ENCODE measurements at regions not wholly inside any gene's neighbourhood (a gene's known extent, or its start where the extent isn't known, plus 50 kb on each side); places are given as distances from the start of the nearest gene placed in this dataset.
"Not testable (repeated sequence)": the region's sequence is repeated elsewhere in the genome, so short reads cannot be mapped to it uniquely, and the experiment has no call there.

DNA sequence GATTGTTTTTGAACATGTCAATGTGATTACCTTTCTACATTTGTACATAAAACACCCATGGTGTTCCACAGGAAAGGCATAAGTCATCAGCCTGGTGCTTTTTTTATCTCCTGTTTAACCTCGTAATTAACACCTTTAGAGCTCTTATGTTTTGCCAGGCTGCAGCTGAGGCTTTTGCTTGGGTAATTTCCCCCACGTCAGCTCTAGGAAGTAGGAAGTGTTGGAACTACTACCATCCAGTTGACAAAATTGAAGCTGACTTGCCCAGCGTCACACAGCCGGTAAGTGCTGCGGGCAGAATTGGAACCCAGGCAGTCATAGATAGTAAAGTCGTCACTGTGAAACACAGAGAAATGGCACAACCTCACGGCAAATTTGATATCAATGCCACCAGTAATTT lies 86.6 kb upstream of the BMP2 start:
- H3K36me3 Mint-ChIP-seq (ENCODE audit: low read depth) = no peaks in the 10 kb centered on the region
- no peak overlapping the region for H3K4me3 Mint-ChIP-seq
- H3K27me3 Mint-ChIP-seq = no peaks in the 10 kb centered on the region
- no peak overlapping the region for H3K27ac Mint-ChIP-seq
- no peaks in the 10 kb centered on the region for H3K4me1 Mint-ChIP-seq (ENCODE audit: low read depth)
- H3K9me3 Mint-ChIP-seq = no peaks in the 10 kb centered on the region

DNA sequence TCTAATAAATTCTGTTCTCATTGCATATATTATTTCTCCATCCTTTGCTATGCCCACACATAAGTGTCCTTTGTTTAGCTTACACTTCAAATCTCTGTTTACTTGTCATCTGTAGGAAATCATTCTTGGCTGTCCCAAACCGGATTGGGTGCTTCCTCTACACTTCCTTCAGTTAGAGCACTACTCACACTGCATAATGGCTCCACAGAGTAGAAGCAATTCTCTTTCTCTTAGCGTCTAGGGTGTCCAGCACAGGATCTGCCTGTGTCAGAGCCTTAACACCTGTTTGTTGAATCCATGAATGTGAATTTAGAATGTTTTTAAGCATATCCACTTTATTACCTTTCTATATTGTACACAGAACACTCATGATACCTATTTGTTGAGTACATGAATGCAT lies 87.0 kb upstream of the BMP2 start:
- H3K4me1 Mint-ChIP-seq (ENCODE audit: low read depth) = no peaks in the 10 kb centered on the region
- no peaks in the 10 kb centered on the region for H3K9me3 Mint-ChIP-seq
- no peaks in the 10 kb centered on the region for H3K27me3 Mint-ChIP-seq
- no peak overlapping the region for H3K4me3 Mint-ChIP-seq
- H3K27ac Mint-ChIP-seq = no peak overlapping the region
- no peaks in the 10 kb centered on the region for H3K36me3 Mint-ChIP-seq (ENCODE audit: low read depth)

DNA sequence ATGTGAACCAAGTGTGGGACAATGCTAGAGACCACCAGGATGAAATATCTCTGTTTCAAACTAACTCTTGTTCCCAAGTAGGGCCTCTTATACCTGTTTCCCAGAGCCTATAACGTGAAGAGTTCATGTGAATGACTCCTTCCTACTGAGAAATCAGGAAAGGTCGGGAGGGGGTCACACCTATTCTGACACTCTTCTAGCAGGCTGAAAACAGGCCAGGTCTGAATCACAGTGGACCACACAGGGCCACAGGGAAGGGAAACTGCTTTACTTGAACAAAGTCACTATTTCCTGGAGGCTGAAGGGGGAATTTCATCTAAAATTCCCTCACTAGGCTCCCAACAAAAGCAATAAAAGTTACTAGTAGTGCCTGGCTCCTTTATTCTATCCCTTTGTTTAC lies 88.4 kb upstream of the BMP2 start:
- Mint-ChIP-seq H3K27ac (no peak overlapping the region), H3K36me3 (ENCODE audit: low read depth) (no peaks in the 10 kb centered on the region), H3K9me3 (no peaks in the 10 kb centered on the region), H3K4me1 (ENCODE audit: low read depth) (no peaks in the 10 kb centered on the region), H3K27me3 (no peaks in the 10 kb centered on the region), H3K4me3 (no peak overlapping the region)

DNA sequence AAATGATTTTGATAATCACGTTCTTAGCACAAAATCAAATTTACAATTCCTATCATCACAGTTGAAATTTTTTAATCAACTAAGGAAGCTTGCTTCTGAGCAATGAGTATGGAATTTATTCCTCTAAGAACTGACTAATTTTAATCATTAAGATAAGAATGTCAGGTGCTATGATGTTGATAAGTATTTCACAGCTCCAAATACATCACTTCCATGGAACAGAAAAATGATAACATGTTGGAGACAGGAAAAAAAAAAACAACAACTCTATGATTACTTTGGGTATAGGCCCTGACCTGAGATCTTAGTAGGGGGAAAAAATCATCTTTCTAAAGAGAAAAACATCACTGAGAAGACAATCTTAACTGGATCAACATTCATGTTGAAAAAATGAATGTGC lies 89.4 kb upstream of the BMP2 start:
- Mint-ChIP-seq H3K27me3 (no peaks in the 10 kb centered on the region), H3K4me3 (no peak overlapping the region), H3K36me3 (ENCODE audit: low read depth) (no peaks in the 10 kb centered on the region), H3K27ac (no peak overlapping the region), H3K9me3 (no peaks in the 10 kb centered on the region), H3K4me1 (ENCODE audit: low read depth) (no peaks in the 10 kb centered on the region)

DNA sequence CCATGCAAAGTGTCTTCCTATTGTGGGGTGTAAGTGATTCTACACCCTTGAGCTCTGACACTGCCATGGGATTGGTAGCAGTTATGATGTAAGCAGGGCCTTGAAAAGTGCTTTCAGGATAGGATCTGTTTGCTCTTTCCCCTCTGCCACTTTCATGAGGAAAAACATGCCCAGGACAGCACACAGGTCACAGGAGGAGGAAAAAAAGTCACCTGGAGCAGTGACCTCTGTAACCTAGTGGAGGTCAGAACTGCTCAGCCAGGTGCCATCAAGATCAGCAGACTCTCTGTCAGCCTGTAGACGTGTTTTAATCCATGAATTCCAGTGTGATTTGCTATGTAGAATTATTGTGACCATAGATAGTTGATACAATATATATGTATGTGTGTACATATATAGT lies 92.7 kb upstream of the BMP2 start:
- Mint-ChIP-seq H3K36me3 (ENCODE audit: low read depth) (no peaks in the 10 kb centered on the region), H3K4me3 (no peak overlapping the region), H3K27me3 (no peaks in the 10 kb centered on the region), H3K9me3 (peaks cover 6% of the 10 kb centered on the region), H3K4me1 (ENCODE audit: low read depth) (no peaks in the 10 kb centered on the region), H3K27ac (no peak overlapping the region)

DNA sequence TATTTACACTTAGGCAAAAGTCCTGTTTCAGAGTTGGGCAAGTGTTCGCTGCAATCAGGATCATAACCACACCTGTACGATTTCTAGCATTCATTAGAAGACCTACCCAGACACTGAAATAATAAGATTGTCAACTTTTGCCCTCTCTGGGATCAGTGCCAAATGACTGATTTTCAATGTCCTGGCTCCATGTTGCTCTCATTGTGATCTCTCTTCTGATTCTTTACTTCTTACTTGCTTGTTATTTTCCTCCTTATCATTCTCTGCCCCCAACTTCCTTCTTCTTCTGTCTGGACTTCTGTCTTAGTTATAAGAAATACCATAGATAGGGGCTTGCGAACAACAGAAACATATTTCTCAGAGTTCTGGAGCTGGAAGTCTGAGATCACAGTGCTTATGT lies 94.4 kb upstream of the BMP2 start:
- Mint-ChIP-seq H3K27ac (no peak overlapping the region), H3K4me1 (ENCODE audit: low read depth) (no peaks in the 10 kb centered on the region), H3K9me3 (peaks cover 6% of the 10 kb centered on the region), H3K4me3 (no peak overlapping the region), H3K36me3 (ENCODE audit: low read depth) (no peaks in the 10 kb centered on the region), H3K27me3 (no peaks in the 10 kb centered on the region)

DNA sequence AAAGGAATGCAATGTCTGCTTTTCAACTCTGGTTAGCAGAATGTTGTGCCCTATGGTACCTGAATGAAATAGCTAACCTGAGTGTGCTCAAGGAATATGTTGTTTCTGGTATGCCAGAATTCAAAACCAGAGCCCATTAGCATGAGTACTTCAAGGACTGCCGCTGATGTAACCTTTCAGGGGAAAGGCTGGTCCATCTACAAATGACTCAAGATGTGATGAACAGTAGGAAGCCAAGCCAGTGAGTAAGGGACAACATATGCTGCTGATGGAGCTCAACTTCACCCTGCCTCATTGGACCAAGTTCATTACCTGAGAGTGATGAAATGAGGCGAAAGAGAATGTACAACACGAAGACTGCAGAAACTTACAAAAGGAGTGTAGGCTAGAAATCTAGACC lies 95.7 kb upstream of the BMP2 start:
- no peak overlapping the region for H3K27ac Mint-ChIP-seq
- H3K4me3 Mint-ChIP-seq = no peak overlapping the region
- H3K36me3 Mint-ChIP-seq (ENCODE audit: low read depth) = no peaks in the 10 kb centered on the region
- H3K27me3 Mint-ChIP-seq = no peaks in the 10 kb centered on the region
- no peaks in the 10 kb centered on the region for H3K4me1 Mint-ChIP-seq (ENCODE audit: low read depth)
- H3K9me3 Mint-ChIP-seq = peaks cover 7% of the 10 kb centered on the region

DNA sequence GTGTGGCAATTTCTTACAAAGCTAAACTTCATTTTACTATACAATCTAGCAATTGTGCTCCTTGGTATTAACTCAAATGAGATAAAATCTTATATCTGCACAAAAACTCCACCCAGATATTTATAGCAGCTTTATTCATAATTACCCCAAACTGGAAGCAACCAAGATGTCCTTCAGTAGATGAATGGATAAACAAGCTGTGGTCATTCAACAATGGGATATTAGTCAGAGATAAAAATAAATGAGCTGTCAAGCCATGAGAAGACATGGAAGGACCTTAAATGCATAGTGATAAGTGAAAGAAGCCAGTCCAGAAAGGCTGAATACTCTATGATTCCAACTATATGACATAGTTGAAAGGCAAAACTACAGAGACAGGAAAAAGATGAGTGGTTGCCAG lies 98.9 kb upstream of the BMP2 start:
- Mint-ChIP-seq H3K4me3 (no peak overlapping the region), H3K27me3 (no peaks in the 10 kb centered on the region), H3K27ac (no peak overlapping the region), H3K36me3 (ENCODE audit: low read depth) (no peaks in the 10 kb centered on the region), H3K4me1 (ENCODE audit: low read depth) (no peaks in the 10 kb centered on the region), H3K9me3 (peaks cover 17% of the 10 kb centered on the region)

DNA sequence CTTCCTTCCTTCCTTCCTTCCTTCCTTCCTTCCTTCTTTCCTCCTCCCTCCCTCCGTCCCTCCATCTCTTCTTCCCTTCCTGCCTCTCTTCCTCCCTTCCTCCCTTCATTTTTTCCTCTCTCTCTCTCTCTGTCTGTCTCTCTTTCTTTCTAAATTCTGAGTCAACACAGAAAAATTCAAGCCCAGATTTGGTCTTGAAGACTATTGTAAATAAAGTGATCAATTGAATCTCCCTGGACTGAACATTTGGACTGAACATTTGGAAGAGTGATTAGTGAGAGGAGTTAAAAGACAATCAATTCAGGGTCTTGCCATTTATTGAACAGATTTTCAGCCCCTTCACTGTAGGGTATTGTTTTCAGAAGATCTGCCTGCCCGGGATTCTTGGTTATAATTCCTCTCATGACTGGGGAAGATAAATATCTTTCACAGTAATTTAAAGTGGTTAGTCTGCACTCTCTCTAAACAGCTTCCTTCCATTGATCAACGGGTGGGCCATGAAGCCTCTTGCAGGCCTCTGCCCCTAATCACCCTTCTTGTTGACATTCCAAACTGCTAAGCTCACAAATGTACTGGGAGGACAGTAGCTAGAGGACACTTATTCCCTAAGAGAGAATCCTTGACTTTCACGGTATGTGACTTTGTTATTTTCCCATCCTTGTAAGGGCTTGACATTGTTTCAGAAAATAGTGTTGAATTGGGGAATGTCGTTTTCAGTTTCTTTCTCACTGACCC lies 101.7 kb upstream of the BMP2 start:
- Mint-ChIP-seq H3K9me3 (peaks cover 16% of the 10 kb centered on the region), H3K27me3 (no peaks in the 10 kb centered on the region), H3K4me3 (no peak overlapping the region), H3K4me1 (ENCODE audit: low read depth) (no peaks in the 10 kb centered on the region), H3K36me3 (ENCODE audit: low read depth) (no peaks in the 10 kb centered on the region), H3K27ac (no peak overlapping the region)

DNA sequence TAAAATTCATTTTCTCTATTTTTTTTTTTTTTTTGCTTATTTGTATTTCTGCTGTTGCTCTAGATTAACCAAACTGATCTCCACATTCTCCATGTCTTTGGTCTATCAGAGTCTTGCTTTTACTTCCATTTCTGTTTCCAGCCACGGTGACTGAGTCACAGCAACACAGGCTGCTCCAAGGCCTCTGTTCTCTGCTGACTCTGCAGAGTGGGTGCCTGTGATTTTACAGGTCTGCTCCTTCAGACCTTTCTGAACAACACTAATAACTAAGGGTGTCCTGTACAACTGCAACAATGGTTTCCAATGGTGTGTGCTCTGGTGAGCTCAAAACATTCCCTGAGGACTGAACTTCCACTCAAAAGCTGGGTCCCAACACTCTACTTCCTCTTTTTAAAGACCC lies 102.3 kb upstream of the BMP2 start:
- Mint-ChIP-seq H3K4me3 (no peak overlapping the region), H3K27me3 (no peaks in the 10 kb centered on the region), H3K27ac (no peak overlapping the region), H3K9me3 (peaks cover 14% of the 10 kb centered on the region), H3K36me3 (ENCODE audit: low read depth) (no peaks in the 10 kb centered on the region), H3K4me1 (ENCODE audit: low read depth) (no peaks in the 10 kb centered on the region)

DNA sequence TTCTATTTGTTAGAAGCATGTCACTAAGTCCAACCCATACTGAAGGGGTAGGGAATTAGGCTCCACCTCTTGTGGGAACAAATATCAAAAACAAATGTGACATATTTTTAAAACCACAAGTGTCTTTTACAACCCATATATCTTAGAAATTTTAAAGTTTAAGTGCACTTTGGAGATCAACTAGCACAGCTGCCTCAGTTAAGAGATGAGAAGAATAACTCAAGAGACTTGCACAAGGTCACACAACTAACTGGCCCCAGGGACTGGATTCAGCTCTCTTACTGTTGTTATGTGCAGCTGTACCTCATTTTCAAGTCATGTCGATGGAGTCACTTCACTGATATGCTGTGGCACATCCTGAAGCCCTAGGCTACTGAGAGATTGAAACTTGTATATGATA lies 102.9 kb upstream of the BMP2 start:
- Mint-ChIP-seq H3K27ac (no peak overlapping the region), H3K4me3 (no peak overlapping the region), H3K27me3 (no peaks in the 10 kb centered on the region), H3K4me1 (ENCODE audit: low read depth) (no peaks in the 10 kb centered on the region), H3K36me3 (ENCODE audit: low read depth) (no peaks in the 10 kb centered on the region), H3K9me3 (peaks cover 12% of the 10 kb centered on the region)

DNA sequence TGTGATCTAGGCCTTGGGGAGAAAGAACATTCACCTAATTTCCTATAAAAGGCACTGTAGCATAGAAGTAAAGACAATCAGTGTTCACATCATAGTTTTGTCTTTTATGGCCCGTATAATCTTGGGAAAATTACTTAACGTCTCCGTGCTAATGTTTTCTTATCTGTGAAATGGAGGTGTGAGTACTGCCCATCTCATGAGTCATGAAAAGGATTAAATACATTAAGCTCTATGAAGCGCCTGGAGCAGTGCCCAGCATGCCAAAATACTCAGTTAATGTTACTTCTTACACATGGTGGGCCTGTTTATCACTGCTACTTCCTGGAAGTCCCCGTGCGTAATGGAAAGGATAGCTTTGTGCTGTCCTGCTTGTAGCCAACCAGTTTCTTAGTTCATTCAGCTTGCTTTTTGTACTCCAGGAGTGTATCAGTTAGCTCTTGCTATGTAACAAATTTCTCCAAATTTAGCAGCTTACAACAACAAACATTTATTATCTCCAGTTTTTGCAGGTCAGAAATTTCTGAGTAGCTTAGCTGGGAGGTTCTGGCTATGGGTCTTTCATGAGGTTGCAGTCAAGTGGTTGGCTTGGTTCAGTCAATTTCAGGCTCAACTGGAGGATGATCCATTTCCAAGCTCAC lies 103.6 kb upstream of the BMP2 start:
- Mint-ChIP-seq H3K4me1 (ENCODE audit: low read depth) (no peaks in the 10 kb centered on the region), H3K4me3 (no peak overlapping the region), H3K36me3 (ENCODE audit: low read depth) (no peaks in the 10 kb centered on the region), H3K27me3 (no peaks in the 10 kb centered on the region), H3K27ac (no peak overlapping the region), H3K9me3 (peaks cover 12% of the 10 kb centered on the region)

DNA sequence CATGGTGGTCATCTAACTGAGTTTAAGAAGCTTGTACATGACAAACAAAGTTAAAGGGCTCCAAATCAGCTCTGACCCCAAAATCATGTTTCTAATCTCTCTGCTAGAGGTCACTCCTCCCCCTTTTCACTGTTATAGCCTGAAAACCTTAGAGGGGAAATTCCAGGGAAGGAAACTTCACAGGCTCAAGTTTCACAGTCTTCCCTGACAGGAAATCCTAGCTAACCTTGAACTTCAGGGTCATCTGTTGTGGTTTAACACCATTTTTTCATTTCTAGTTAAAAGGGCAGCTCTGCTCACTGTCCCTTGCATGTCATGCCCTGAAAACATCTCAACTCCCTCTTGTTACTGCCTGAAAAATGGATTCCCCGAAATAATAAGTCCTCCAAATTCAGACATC lies 104.4 kb upstream of the BMP2 start:
- H3K4me3 Mint-ChIP-seq = no peak overlapping the region
- H3K27me3 Mint-ChIP-seq = no peaks in the 10 kb centered on the region
- H3K9me3 Mint-ChIP-seq = peaks cover 16% of the 10 kb centered on the region
- H3K4me1 Mint-ChIP-seq (ENCODE audit: low read depth) = no peaks in the 10 kb centered on the region
- H3K36me3 Mint-ChIP-seq (ENCODE audit: low read depth) = no peaks in the 10 kb centered on the region
- H3K27ac Mint-ChIP-seq = no peak overlapping the region

DNA sequence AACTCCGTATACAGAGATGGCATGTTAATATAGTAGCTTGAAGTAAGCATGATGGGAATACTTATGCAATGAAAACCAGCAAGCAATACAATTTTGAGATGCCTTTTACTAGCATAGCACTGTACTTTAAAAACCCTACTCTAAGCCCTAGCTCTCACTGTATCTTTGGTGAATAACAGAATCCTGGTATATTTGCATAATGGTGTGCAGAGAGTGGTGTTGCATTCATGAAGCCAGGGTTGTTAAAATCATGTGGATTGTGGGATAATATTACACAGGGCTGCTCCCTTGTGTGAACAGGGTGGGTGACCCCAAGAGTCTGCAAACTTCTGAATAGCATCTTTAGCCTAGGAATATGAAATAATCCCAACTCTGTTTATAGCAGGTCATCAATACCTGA lies 105.2 kb upstream of the BMP2 start:
- no peak overlapping the region for H3K4me3 Mint-ChIP-seq
- H3K4me1 Mint-ChIP-seq (ENCODE audit: low read depth) = no peaks in the 10 kb centered on the region
- peaks cover 16% of the 10 kb centered on the region for H3K9me3 Mint-ChIP-seq
- H3K36me3 Mint-ChIP-seq (ENCODE audit: low read depth) = no peaks in the 10 kb centered on the region
- H3K27ac Mint-ChIP-seq = no peak overlapping the region
- no peaks in the 10 kb centered on the region for H3K27me3 Mint-ChIP-seq

DNA sequence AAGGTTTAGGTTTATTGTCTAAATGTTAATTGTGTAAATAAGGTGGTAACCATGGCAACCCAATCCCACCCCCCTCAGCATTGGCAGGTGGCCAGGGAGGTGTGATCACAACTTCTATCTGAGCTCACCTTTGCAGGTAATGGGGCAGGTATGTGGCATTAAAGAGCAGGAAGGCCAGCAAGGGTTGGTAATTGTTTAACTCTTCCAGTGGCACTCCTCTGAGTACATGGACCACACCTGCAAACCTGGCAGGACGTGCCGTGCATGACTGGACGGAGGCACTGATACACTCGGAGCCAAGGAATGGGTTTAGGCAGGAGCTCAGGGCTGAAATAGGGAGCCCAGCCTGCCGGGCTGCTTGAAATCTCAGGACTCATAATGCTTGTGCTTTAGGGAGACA lies 107.0 kb upstream of the BMP2 start:
- no peak overlapping the region for H3K27ac Mint-ChIP-seq
- H3K27me3 Mint-ChIP-seq = no peaks in the 10 kb centered on the region
- no peaks in the 10 kb centered on the region for H3K4me1 Mint-ChIP-seq (ENCODE audit: low read depth)
- no peak overlapping the region for H3K4me3 Mint-ChIP-seq
- H3K36me3 Mint-ChIP-seq (ENCODE audit: low read depth) = no peaks in the 10 kb centered on the region
- H3K9me3 Mint-ChIP-seq = peaks cover 10% of the 10 kb centered on the region

DNA sequence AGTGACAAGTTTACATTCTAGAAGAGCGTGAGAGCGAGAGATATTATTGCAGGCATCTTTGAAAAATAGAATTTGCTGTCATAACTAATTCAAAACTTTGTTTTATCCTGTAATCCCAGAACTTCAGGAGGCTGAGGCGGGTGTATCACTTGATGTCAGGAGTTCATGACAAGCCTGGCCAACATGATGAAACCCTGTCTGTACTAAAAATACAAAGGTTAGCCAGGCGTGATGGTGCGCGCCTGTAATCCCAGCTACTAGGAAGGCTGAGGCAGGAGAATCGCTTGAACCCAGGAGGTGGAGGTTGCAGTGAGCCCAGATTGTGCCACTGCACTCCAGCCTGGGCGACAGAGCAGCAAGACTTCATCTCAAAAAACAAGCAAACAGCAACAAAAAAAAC lies 108.6 kb upstream of the BMP2 start:
- H3K4me1 Mint-ChIP-seq (ENCODE audit: low read depth); H3K27me3 Mint-ChIP-seq; H3K36me3 Mint-ChIP-seq (ENCODE audit: low read depth); H3K9me3 Mint-ChIP-seq; H3K4me3 Mint-ChIP-seq; H3K27ac Mint-ChIP-seq: not testable (repeated sequence)
